ENCODE measurements at regions not wholly inside any gene's neighbourhood (a gene's known extent, or its start where the extent isn't known, plus 50 kb on each side); places are given as distances from the start of the nearest gene placed in this dataset.
"Not testable (repeated sequence)": the region's sequence is repeated elsewhere in the genome, so short reads cannot be mapped to it uniquely, and the experiment has no call there.

DNA sequence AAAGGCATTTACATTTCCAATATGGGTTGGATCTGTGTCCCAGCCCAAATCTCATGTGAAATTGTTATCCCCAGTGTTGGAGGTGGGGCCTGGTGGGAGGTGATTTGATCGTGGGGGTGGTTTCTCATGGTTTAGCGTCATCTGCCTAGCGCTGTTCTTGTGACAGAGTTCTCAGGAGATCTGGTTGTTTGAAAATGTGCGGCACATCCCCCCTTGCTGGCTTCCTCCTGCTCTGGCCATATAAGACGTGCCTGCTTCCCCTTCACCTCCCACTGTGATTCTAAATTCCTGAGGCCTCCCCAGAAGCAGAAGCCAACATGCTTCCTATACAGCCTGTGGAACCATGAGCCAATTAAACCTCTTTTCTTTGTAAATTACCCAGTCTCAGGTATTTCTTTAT is 126.2 kb upstream of the FNDC3A start:
- DNase-seq = no peak

- no peak for DNase-seq
Measured at GRCh38 chr13:48851707-48852106, 124.0 kb upstream of the FNDC3A start.

GRCh38 chr13:48852911-48853727 is 122.6 kb upstream of the FNDC3A start:
- DNase-seq = no peak

- DNase-seq = no peak
Measured at GRCh38 chr13:48853728-48854102, 122.0 kb upstream of the FNDC3A start.

DNA sequence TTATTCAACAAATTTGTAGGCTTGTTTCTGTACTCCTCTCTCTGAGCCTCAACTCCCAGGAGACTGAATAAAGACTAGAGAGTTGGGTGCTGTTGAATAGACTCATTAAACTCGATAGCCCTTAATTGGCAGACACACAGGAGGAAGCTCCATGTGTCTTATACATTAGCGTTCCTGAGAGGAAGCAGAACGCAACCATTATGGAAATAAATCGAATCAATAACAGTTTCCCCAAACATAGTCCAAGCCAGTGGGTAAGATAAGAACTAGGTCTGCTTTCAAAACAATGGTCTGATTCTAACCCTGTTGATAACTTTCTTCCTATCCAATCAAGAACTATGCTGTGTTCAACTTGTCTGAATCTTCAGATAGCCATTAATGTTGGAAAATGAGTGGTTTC is 118.1 kb upstream of the FNDC3A start:
- no peak for DNase-seq

DNA sequence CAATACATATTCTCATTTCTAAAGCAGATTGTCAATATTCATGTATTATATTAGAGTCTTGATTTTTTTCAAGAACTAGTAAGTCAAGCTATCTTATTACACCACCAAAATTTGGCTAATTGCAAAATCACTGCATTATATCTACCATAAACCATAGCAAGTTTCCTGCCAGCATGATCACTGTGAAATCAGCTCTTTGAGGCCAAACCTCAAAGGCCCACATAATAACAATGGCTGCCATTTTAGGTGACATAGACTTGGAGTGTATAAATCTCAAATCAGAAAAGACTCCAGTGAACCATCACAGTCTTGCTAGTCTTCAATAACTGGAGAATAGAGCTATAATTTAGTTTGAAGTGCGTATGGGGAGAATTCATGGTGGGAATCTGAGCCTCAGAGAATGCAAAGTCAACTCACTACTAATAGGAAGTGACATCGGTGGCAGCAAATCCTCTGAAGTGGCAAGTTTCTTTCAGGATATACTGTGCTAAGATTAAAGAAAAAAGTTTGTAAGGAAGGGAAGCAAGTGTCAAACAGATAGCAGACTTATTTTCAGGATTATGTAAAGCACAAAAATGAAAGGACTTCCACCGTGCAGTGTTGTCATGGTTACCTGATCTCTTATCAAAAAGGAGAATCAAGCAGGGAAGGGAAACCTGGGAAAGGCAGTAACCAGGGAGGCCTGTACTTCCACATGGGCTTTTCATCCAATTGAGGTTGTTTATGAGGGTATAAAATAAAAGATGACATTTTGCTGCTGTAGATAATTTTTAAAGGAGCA is 117.4 kb upstream of the FNDC3A start:
- DNase-seq = no peak

GRCh38 chr13:48859272-48860105 is 116.2 kb upstream of the FNDC3A start:
- DNase-seq = no peak

DNA sequence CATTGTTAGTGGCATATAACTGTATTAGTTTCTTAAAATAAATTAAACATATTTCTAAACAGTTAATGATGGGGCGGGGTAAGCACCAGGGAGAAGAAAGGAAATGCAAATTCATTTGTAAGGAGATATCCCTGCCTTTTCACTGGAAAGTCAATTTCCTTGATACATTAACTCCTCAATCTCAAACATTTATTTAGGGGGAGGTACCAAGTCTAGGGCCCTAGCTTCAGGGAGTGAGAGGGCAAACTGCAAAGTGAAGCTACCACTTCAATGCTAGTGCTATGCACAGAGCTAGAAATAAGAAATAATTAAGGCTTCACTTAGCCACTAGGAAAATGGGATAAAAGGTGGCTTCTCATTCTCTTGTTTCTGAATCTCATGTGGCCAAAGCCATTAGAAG is 115.3 kb upstream of the FNDC3A start:
- no peak for DNase-seq

DNA sequence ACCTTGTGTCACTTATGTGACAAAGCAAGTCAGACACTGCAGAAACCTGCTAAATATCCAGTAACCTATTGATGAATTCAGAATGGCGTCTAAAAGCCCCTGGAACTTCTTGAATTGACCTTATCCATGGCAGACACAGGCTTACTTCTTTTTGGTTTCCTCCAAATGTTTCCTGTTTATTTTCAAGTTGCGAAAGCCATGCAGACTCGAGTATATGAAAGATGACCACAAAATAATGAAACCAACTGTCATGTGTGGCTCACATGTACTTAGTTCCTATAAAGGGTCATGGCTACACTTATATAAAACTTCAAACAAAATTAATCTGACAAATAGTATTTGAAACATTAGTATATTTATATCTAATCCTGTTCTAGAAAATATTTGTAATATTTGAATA is 113.1 kb upstream of the FNDC3A start:
- no peak for DNase-seq

- DNase-seq = no peak
Measured at GRCh38 chr13:48864100-48864499, 111.6 kb upstream of the FNDC3A start.

DNA sequence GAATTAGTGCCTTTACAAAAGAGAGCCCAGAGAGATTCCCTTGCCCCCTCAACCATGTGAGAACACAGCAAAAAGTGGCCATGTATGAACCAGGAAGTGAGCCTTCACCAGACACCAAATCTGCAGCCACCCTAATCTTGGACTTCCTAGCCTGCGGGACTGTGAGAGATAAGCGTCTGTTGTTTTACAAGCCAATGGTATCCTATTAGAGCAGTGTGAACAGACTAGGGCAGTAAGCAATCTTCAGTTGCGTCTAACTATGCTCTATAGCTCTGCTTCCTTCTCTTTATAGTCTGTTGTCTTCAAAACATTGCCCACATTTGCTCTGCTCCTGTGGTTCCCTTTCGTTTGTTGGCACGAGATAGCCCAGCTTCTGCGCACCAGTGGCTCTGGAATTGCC is 109.5 kb upstream of the FNDC3A start:
- no peak for DNase-seq

GRCh38 chr13:48873081-48873480 is 102.6 kb upstream of the FNDC3A start:
- no peak for DNase-seq

DNA sequence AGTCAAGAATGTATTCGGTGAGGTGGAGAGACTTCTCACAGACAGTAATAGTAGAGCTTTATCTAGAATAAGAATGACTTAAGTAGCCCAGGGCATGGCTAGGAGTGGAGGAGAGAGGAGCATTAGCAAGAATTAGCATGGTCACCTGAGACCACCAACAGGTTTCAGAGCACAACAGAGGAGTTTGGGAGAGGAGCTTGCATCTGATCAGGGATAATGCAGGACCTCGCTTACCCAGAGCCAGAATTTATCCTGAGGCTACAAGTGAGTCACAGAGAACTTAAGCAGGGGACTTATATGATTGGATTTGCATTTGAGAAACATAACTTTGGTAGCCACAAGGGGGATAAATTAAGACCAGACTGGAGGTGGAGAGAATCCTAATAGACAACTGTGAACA is 102.1 kb upstream of the FNDC3A start:
- DNase-seq = no peak

DNA sequence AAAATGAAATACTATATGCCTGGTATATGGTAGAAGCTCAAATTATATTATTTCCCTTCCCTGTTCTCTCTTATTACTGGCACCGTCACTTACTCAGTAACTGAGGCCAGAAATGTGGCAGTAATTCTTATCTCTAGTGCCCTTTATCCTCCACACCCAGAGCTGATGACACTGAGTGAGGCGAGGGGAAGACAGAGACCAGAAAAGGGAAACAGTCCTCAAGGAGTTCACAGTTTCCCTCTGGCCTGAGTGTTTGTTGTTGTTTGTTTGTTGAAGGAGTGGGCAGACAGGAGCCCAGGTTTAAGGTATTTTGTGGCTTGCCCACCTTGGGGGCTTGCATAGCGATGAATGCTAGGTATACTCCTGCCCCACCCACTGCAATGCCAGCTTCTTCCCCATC is 101.5 kb upstream of the FNDC3A start:
- DNase-seq = no peak

GRCh38 chr13:48875047-48875446 is 100.7 kb upstream of the FNDC3A start:
- no peak for DNase-seq

DNA sequence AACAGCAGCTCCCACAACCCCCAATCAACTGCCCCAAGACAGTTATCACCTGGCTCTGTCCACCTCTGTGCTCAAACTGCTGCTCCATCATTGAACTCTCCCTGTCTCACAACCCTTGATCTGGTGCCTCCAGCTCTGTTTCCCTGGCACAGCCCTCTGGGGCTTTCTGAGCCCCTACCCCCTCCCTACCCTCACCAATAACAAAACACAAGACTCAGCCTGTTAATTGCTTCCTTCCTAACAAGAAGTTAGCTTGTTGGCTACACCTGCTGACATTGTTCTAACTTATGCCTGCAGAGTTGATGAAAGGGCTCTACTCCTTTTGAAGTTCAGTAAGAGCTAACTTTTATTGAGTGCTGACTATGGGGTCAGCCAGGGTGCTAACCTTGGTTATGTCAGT is 99.4 kb upstream of the FNDC3A start:
- DNase-seq = no peak

GRCh38 chr13:48879432-48879831 is 96.3 kb upstream of the FNDC3A start:
- no peak for DNase-seq

- DNase-seq = no peak
Measured at GRCh38 chr13:48879854-48880253, 95.9 kb upstream of the FNDC3A start.

DNA sequence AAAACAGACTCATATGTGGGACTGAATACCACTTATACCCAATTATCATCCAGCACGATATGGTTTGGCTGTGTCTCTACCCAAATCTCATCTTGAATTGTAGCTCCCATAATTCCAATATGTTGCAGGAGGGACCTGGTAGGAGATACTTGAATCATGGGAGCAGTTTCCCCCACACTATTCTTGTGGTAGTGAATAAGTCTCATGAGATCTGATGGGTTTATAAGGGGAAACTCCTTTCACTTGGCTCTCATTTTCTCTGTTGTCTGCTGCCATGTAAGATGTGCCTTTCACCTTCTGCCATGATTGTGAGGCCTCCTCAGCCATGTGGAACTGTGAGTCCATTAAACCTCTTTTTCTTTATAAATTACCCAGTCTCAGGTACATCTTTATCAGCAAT is 91.9 kb upstream of the FNDC3A start:
- DNase-seq = not testable (repeated sequence)

GRCh38 chr13:48885027-48885395 is 90.7 kb upstream of the FNDC3A start:
- no peak for DNase-seq

DNA sequence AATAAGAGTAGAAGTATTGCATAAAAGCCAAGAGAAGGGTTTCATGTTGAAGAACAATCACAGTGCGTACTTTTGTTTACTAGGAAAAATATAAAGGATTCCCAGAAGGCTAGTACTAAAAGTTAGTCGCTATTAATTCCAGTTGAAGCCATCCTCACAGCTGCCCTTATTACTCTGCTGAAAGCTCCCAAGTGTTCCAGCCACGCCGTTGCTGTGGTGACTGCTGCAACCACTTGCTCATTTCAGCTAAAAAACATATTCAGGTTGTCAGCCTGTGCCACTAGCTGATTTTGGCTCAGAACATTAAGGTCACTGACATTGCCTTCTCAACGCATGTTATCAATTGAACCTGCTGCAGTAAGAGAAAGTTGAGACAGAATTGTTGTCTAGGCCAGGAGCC is 87.1 kb upstream of the FNDC3A start:
- DNase-seq = no peak

DNA sequence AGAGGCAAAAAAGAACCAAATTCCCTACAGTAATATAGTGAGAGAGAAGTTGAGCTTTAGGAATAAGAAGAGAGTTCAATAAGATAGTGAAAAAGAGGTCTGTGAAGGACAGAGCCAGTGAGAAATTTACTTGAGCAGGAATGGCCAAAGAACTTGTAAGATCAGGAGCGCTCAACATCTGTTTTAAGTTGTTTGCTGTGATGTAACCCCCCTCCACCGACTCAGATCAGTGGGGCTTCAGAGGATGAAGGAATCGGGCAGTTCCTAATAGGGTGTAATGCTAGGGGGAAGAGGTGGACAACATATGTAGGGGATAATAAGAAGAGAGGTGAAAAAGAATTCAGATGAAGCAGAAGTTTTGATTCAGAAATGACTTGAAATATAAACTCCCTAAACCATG is 85.3 kb upstream of the FNDC3A start:
- DNase-seq = no peak

DNA sequence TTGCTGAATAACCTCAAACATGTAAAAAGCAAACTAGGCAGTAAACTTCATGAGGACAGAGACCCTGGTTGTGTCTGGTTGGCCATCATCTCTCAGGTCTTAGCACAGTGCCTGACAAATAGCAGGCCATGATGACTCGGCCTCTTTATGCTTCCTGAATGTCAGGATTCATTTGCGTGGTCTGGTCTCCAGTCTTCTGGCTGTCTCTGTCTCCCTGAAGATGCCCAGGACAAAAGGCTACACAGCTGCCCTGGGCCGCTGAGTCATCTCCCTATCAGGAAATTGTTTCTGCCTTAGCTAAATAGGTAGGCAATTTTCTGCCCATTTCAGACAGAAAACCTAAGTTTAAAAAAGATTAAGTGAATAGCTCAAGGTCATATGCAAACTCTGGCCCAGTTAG is 84.1 kb upstream of the FNDC3A start:
- DNase-seq = no peak
